ENCODE measurements at regions not wholly inside any gene's neighbourhood (a gene's known extent, or its start where the extent isn't known, plus 50 kb on each side); places are given as distances from the start of the nearest gene placed in this dataset.

DNA sequence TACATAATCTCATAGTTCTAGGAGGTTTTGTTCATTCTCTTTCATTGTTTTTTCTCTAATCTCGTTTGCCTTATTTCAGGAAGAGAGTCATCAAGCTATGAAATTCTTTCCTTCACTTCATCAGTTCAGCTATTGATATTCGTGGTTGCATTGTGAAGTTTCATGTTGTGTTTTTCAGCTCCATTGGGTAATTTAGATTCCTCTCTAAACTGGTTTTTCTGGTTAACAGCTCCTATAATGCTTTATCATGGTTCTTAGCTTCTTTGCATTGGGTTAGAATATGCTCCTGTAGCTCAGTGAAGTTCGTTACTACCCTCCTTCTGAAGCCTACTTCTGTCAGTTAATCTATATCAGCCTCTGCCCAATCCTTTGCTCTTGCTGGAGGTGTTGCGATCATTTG is 69.4 kb upstream of the CD96 start:
- Histone ChIP-seq H3K9ac (no peak overlapping the region), H4K20me1 (ENCODE audit: insufficient read depth) (no peaks in the 10 kb centered on the region), H3K79me2 (ENCODE audit: insufficient read depth) (no peaks in the 10 kb centered on the region), H2AFZ (ENCODE audit: low read depth) (no peak overlapping the region), H3K27me3 (ENCODE audit: insufficient read depth) (no peaks in the 10 kb centered on the region), H3K4me2 (no peak overlapping the region), H3K9me3 (no peaks in the 10 kb centered on the region), H3K36me3 (replicated peaks in 1 of 2; ENCODE audit: control insufficient read depth in 1 of 2, insufficient read depth in 2 of 2, low read length in 1 of 2) (no peaks in the 10 kb centered on the region), H3K4me3 (ENCODE audit: low read depth in 2 of 2, low read length in 1 of 2) (no peak overlapping the region), H3K4me1 (ENCODE audit: control insufficient read depth in 1 of 2, insufficient read depth in 2 of 2, low read depth in 1 of 2, low read length in 1 of 2) (no peaks in the 10 kb centered on the region), H3F3A (replicated peaks; ENCODE audit: insufficient read depth) (no peaks in the 10 kb centered on the region), H3K9me2 (no peaks in the 10 kb centered on the region), H3K27ac (ENCODE audit: low read depth in 2 of 2, low read length in 1 of 2) (no peak overlapping the region)
- 22% methylated on average over 4 of the region's 4 CpGs for WGBS (ENCODE audit: low lambda C conversion rate)
- no peak for DNase-seq
- POLR2A ChIA-PET: no interaction called here
- CTCF ChIA-PET: no interaction called here
- TF ChIP-seq YY1 (IDR thresholded peaks at IDR 0.05; ENCODE audit: low read depth): no peak
- no peak for TF ChIP-seq ELF1 (IDR thresholded peaks at IDR 0.05)
- no peak for TF ChIP-seq TCF12 (IDR thresholded peaks at IDR 0.05)
- TF ChIP-seq GABPA (IDR thresholded peaks at IDR 0.05; ENCODE audit: low read depth): no peak
- no peak for TF ChIP-seq MEF2A (IDR thresholded peaks at IDR 0.05; ENCODE audit: borderline replicate concordance, low read depth)
- TF ChIP-seq RFX5 (IDR thresholded peaks at IDR 0.05; ENCODE audit: low read length): no peak
- no peak for TF ChIP-seq RAD21 (IDR thresholded peaks at IDR 0.05; ENCODE audit: low read length)

DNA sequence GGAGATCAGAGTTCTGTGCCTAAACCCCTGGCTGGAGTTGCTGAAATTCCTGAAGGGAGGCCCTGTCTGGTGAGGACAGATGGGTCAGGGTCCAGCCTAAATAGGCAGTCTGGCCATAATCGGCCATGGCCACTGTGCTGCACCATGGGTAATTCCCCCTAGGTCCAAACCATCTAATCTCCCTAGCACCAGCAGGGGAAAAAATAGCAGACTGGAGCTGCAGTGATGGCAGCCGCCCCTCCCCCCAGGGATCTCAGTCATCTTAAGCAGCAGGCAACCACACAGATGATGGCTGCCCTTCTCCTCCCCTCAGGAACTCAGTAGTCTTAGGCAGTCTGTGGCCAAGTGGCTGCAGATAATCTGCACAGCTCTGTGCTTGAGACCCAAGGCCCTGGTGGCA is 68.4 kb upstream of the CD96 start:
- DNase-seq: no peak
- H3K27me3 ChIP-seq (ENCODE audit: insufficient read depth): no peaks in the 10 kb centered on the region
- TF ChIP-seq FOSL2 (IDR thresholded peaks at IDR 0.05; ENCODE audit: borderline replicate concordance, low read depth) (no peak), SIN3A (IDR thresholded peaks at IDR 0.05; ENCODE audit: borderline replicate concordance, low read depth, low read length) (no peak), EP300 (IDR thresholded peaks at IDR 0.05; ENCODE audit: borderline replicate concordance in 1 of 2, low read depth in 1 of 2, low read length in 1 of 2) (no peak), RXRA (IDR thresholded peaks at IDR 0.05; ENCODE audit: borderline replicate concordance, low read depth) (no peak), TCF12 (IDR thresholded peaks at IDR 0.05) (no peak), TAF1 (IDR thresholded peaks at IDR 0.05; ENCODE audit: borderline replicate concordance, low read depth, low read length) (no peak), GABPA (IDR thresholded peaks at IDR 0.05; ENCODE audit: low read depth) (no peak), SMC3 (IDR thresholded peaks at IDR 0.05; ENCODE audit: low read depth, low read length) (no peak), EZH2phosphoT487 (IDR thresholded peaks at IDR 0.05; ENCODE audit: borderline replicate concordance, low read depth) (no peak), RFX5 (IDR thresholded peaks at IDR 0.05; ENCODE audit: low read length) (no peak), NRF1 (IDR thresholded peaks at IDR 0.05; ENCODE audit: low read depth, low read length) (no peak), FOXM1 (IDR thresholded peaks at IDR 0.05; ENCODE audit: low read depth) (no peak), MXI1 (IDR thresholded peaks at IDR 0.05; ENCODE audit: low read depth, low read length) (no peak), MEF2A (IDR thresholded peaks at IDR 0.05; ENCODE audit: borderline replicate concordance, low read depth) (no peak), RCOR1 (IDR thresholded peaks at IDR 0.05; ENCODE audit: low read length) (no peak)
- TF ChIP-seq, protein P1, sequence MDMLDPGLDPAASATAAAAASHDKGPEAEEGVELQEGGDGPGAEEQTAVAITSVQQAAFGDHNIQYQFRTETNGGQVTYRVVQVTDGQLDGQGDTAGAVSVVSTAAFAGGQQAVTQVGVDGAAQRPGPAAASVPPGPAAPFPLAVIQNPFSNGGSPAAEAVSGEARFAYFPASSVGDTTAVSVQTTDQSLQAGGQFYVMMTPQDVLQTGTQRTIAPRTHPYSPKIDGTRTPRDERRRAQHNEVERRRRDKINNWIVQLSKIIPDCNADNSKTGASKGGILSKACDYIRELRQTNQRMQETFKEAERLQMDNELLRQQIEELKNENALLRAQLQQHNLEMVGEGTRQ (IDR thresholded peaks at IDR 0.05; ENCODE audit: borderline replicate concordance, low read depth, low read length): no peak
- TF ChIP-seq, protein P2, sequence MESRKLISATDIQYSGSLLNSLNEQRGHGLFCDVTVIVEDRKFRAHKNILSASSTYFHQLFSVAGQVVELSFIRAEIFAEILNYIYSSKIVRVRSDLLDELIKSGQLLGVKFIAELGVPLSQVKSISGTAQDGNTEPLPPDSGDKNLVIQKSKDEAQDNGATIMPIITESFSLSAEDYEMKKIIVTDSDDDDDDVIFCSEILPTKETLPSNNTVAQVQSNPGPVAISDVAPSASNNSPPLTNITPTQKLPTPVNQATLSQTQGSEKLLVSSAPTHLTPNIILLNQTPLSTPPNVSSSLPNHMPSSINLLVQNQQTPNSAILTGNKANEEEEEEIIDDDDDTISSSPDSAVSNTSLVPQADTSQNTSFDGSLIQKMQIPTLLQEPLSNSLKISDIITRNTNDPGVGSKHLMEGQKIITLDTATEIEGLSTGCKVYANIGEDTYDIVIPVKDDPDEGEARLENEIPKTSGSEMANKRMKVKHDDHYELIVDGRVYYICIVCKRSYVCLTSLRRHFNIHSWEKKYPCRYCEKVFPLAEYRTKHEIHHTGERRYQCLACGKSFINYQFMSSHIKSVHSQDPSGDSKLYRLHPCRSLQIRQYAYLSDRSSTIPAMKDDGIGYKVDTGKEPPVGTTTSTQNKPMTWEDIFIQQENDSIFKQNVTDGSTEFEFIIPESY (IDR thresholded peaks at IDR 0.05; ENCODE audit: borderline replicate concordance, low read depth): no peak
- TF ChIP-seq, protein P3, sequence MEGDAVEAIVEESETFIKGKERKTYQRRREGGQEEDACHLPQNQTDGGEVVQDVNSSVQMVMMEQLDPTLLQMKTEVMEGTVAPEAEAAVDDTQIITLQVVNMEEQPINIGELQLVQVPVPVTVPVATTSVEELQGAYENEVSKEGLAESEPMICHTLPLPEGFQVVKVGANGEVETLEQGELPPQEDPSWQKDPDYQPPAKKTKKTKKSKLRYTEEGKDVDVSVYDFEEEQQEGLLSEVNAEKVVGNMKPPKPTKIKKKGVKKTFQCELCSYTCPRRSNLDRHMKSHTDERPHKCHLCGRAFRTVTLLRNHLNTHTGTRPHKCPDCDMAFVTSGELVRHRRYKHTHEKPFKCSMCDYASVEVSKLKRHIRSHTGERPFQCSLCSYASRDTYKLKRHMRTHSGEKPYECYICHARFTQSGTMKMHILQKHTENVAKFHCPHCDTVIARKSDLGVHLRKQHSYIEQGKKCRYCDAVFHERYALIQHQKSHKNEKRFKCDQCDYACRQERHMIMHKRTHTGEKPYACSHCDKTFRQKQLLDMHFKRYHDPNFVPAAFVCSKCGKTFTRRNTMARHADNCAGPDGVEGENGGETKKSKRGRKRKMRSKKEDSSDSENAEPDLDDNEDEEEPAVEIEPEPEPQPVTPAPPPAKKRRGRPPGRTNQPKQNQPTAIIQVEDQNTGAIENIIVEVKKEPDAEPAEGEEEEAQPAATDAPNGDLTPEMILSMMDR (IDR thresholded peaks at IDR 0.05): no peak
- TF ChIP-seq, protein P4, sequence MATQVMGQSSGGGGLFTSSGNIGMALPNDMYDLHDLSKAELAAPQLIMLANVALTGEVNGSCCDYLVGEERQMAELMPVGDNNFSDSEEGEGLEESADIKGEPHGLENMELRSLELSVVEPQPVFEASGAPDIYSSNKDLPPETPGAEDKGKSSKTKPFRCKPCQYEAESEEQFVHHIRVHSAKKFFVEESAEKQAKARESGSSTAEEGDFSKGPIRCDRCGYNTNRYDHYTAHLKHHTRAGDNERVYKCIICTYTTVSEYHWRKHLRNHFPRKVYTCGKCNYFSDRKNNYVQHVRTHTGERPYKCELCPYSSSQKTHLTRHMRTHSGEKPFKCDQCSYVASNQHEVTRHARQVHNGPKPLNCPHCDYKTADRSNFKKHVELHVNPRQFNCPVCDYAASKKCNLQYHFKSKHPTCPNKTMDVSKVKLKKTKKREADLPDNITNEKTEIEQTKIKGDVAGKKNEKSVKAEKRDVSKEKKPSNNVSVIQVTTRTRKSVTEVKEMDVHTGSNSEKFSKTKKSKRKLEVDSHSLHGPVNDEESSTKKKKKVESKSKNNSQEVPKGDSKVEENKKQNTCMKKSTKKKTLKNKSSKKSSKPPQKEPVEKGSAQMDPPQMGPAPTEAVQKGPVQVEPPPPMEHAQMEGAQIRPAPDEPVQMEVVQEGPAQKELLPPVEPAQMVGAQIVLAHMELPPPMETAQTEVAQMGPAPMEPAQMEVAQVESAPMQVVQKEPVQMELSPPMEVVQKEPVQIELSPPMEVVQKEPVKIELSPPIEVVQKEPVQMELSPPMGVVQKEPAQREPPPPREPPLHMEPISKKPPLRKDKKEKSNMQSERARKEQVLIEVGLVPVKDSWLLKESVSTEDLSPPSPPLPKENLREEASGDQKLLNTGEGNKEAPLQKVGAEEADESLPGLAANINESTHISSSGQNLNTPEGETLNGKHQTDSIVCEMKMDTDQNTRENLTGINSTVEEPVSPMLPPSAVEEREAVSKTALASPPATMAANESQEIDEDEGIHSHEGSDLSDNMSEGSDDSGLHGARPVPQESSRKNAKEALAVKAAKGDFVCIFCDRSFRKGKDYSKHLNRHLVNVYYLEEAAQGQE (IDR thresholded peaks at IDR 0.05; ENCODE audit: low read depth, low read length): no peak

More for the DNA sequence above, 68.4 kb upstream of the CD96 start:
- H4K20me1 ChIP-seq (ENCODE audit: insufficient read depth): no peaks in the 10 kb centered on the region
- H3F3A ChIP-seq (replicated peaks; ENCODE audit: insufficient read depth): no peaks in the 10 kb centered on the region
- H2AFZ ChIP-seq (ENCODE audit: low read depth): no peak overlapping the region
- no peaks in the 10 kb centered on the region for H3K9me3 ChIP-seq
- no peak overlapping the region for H3K9ac ChIP-seq
- no peak overlapping the region for H3K4me3 ChIP-seq (ENCODE audit: low read depth in 2 of 2, low read length in 1 of 2)
- no peak overlapping the region for H3K27ac ChIP-seq (ENCODE audit: low read depth in 2 of 2, low read length in 1 of 2)
- no peaks in the 10 kb centered on the region for H3K4me1 ChIP-seq (ENCODE audit: control insufficient read depth in 1 of 2, insufficient read depth in 2 of 2, low read depth in 1 of 2, low read length in 1 of 2)
- POLR2A ChIA-PET: no interaction called here
- no peak overlapping the region for H3K4me2 ChIP-seq
- CTCF ChIA-PET: no interaction called here
- no peaks in the 10 kb centered on the region for H3K79me2 ChIP-seq (ENCODE audit: insufficient read depth)
- H3K9me2 ChIP-seq: no peaks in the 10 kb centered on the region
- WGBS (ENCODE audit: low lambda C conversion rate): no CpG with 5 or more reads among the region's 2 CpGs
- no peaks in the 10 kb centered on the region for H3K36me3 ChIP-seq (replicated peaks in 1 of 2; ENCODE audit: control insufficient read depth in 1 of 2, insufficient read depth in 2 of 2, low read length in 1 of 2)
